ENCODE measurements at regions not wholly inside any gene's neighbourhood (a gene's known extent, or its start where the extent isn't known, plus 50 kb on each side); places are given as distances from the start of the nearest gene placed in this dataset.

DNA sequence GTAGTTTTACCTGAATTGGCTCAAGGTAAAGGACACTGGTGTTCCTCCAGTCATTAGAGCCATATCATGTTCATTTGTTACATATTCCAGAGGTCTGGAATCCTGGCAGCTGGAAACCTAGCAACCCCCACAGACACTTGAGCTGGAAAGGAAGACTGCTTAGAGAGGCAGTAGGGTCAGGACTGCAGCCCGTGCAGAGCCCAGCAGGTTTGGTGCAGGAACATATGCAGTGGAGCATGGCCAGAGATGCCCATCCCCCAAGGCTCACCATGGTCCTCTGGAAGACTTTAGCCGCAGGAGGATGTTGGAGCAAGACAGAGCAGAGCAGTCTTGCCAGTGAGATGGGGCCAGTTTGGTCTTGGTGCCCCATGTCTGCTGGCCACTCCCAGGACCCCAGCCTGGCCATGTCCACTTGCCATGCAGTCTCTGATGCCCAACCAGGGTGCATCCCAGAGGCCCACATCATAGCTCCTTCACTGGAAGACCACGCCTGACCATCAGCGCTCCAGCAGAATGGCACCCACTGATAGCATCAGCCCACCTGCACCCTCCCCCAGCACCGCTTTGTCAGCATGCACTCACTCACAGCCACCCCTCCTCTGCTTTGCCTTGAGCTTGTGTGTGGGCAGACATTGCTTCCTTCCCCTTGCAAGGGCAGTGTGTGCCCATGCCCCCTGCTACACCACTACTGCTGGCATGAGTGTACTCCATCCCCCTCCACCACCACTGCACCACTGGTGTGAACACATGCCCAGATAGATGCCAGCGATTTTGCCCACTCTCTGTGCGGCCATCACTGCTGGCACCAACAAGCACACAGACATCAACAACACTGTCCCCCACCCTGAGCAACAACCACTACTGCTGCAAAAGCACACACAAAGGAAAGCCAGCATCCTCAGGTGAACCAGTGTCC is 190.3 kb upstream of the SPOCK3 start:
- TF ChIP-seq L3MBTL2 (conservative IDR thresholded peaks at IDR 0.05), result no peak
- no peak for TF ChIP-seq SUZ12 (IDR thresholded peaks at IDR 0.05)
- no peak for TF ChIP-seq SP1 (IDR thresholded peaks at IDR 0.05)
- TF ChIP-seq, protein P1, sequence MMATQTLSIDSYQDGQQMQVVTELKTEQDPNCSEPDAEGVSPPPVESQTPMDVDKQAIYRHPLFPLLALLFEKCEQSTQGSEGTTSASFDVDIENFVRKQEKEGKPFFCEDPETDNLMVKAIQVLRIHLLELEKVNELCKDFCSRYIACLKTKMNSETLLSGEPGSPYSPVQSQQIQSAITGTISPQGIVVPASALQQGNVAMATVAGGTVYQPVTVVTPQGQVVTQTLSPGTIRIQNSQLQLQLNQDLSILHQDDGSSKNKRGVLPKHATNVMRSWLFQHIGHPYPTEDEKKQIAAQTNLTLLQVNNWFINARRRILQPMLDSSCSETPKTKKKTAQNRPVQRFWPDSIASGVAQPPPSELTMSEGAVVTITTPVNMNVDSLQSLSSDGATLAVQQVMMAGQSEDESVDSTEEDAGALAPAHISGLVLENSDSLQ (IDR thresholded peaks at IDR 0.05), result no peak
- TF ChIP-seq CTBP1 (IDR thresholded peaks at IDR 0.05; ENCODE audit: borderline replicate concordance), result no peak
- TF ChIP-seq ZNF384 (IDR thresholded peaks at IDR 0.05), result no peak
- no peak for TF ChIP-seq FOXM1 (IDR thresholded peaks at IDR 0.05; ENCODE audit: borderline replicate concordance)
- no peak for TF ChIP-seq ARNT (IDR thresholded peaks at IDR 0.05)
- TF ChIP-seq NFRKB (IDR thresholded peaks at IDR 0.05), result no peak
- no peak for TF ChIP-seq TARDBP (IDR thresholded peaks at IDR 0.05)
- no peak for TF ChIP-seq FOXA1 (IDR thresholded peaks at IDR 0.05)
- TF ChIP-seq BHLHE40 (IDR thresholded peaks at IDR 0.05; ENCODE audit: borderline replicate concordance), result no peak
- no peak for TF ChIP-seq LEF1 (IDR thresholded peaks at IDR 0.05; ENCODE audit: borderline replicate concordance)
- no peak for TF ChIP-seq HDGF (IDR thresholded peaks at IDR 0.05; ENCODE audit: borderline replicate concordance)
